A549 (cell line): ENCODE measurements at regions not wholly inside any gene's neighbourhood (a gene's known extent, or its start where the extent isn't known, plus 50 kb on each side); places are given as distances from the start of the nearest gene placed in this dataset.

Experiments
- JUN ChIP-seq, 2 experiments: fragments of >200 bp; sonication (Bioruptor Twin); formaldehyde crosslinking; IDR thresholded peaks; 2 replicates in 1 of 2; 3 replicates in 1 of 2; pipeline ENCODE4 v1.6.1; 2016 to 2017
- TF ChIP-seq, protein P1 (sequence below): fragments of >200 bp; sonication (Bioruptor Twin); formaldehyde crosslinking; IDR thresholded peaks from 3 replicates; pipeline ENCODE4 v1.5.1; 2016

DNA sequence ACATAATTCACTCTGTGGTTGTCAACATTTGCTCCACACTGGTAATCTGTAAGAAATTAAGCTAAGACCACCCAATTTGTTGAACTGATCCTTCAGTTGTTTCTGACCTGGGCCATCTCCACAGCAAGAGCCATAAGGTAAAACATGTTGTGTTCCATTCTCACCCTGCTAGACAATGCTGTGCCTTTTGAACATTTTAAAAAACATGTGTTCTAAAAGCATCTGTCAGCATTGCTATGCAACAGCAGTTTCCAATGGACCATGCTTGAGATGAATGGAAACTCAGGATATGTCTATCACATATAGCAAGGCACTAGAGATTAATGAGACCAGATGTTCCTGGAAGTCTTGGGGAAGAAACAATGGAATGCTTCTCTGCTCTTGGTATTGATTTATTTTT, 455.1 kb upstream of the RGMB start:
- TF ChIP-seq, protein P1, sequence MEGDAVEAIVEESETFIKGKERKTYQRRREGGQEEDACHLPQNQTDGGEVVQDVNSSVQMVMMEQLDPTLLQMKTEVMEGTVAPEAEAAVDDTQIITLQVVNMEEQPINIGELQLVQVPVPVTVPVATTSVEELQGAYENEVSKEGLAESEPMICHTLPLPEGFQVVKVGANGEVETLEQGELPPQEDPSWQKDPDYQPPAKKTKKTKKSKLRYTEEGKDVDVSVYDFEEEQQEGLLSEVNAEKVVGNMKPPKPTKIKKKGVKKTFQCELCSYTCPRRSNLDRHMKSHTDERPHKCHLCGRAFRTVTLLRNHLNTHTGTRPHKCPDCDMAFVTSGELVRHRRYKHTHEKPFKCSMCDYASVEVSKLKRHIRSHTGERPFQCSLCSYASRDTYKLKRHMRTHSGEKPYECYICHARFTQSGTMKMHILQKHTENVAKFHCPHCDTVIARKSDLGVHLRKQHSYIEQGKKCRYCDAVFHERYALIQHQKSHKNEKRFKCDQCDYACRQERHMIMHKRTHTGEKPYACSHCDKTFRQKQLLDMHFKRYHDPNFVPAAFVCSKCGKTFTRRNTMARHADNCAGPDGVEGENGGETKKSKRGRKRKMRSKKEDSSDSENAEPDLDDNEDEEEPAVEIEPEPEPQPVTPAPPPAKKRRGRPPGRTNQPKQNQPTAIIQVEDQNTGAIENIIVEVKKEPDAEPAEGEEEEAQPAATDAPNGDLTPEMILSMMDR = no peak
- no peak for TF ChIP-seq JUN (IDR thresholded peaks at IDR 0.05)
